WTC11 (cell line): ENCODE measurements at regions not wholly inside any gene's neighbourhood (a gene's known extent, or its start where the extent isn't known, plus 50 kb on each side); places are given as distances from the start of the nearest gene placed in this dataset.

Experiments used
- ATF2 ChIP-seq: sonication (generic); formaldehyde crosslinking; IDR thresholded peaks from 2 replicates; pipeline ENCODE4 v1.8.1; 2022; ENCODE audit warnings: low read depth, missing genetic modification reagents, borderline replicate concordance
- ATF3 ChIP-seq: sonication (generic); formaldehyde crosslinking; conservative IDR thresholded peaks from 2 replicates; pipeline ENCODE4 v1.8.1; 2022; ENCODE audit warnings: mild to moderate bottlenecking, missing genetic modification reagents
- CTCF ChIP-seq: fragments of 200-600 bp; IDR thresholded peaks from 2 replicates; pipeline ENCODE4 v1.8.0; 2022; ENCODE audit warnings: antibody characterized with exemption
- TF ChIP-seq, protein P1 (sequence below): fragments of 250-450 bp; sonication (Bioruptor Pico); IDR thresholded peaks from 2 replicates; pipeline ENCODE4 v1.9.0; 2021; ENCODE audit warnings: moderate library complexity, mild to moderate bottlenecking, inconsistent platforms, borderline replicate concordance

DNA sequence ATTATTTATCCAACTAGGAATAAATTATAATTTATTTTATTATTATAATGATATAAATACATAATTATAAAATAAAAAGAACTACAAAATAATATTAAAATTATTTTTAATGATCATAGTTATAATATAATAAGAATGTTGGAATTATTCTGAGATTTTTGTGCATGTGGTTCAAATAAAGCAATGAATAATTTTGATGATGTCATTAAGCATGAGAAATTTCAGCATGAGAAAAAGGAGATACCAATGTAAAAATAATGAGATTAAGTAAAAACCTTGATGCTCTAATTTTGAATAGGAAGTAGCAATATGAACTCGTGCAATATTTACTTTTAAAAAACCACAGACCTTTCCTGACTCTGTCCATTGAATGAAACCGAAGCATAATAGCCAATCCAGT lies 181.8 kb upstream of the MTNR1B start:
- TF ChIP-seq CTCF (no peak), ATF3 (no peak), ATF2 (CRISPR knock-in tag) (no peak)
- TF ChIP-seq, protein P1, sequence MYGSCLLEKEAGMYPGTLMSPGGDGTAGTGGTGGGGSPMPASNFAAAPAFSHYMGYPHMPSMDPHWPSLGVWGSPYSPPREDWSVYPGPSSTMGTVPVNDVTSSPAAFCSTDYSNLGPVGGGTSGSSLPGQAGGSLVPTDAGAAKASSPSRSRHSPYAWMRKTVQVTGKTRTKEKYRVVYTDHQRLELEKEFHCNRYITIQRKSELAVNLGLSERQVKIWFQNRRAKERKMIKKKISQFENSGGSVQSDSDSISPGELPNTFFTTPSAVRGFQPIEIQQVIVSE (CRISPR knock-in tag) = no peak
